ENCODE measurements at regions not wholly inside any gene's neighbourhood (a gene's known extent, or its start where the extent isn't known, plus 50 kb on each side); places are given as distances from the start of the nearest gene placed in this dataset.
A peak's percentile ranks its signal among the peaks of the same experiment; 100 is the strongest.

- TF ChIP-seq CTCF (IDR thresholded peaks at IDR 0.05; ENCODE audit: extremely low read depth in 1 of 2, insufficient read depth in 1 of 2, low read depth in 1 of 2, low read length in 2 of 2) (no peak), EZH2 (IDR thresholded peaks at IDR 0.05; ENCODE audit: borderline replicate concordance, low read depth, low read length, severe bottlenecking) (no peak), POLR2A (IDR thresholded peaks at IDR 0.05; ENCODE audit: low read depth, low read length) (no peak), POLR2AphosphoS5 (IDR thresholded peaks at IDR 0.05; ENCODE audit: insufficient read depth, low read depth, low read length) (peak; percentile 40), MYC (IDR thresholded peaks at IDR 0.05; ENCODE audit: low read depth, low read length) (no peak)
Observed at GRCh38 chr13:44801990-44802389, 187.3 kb downstream of the NUFIP1 start.
